GM21423 (cell line): ENCODE measurements at regions not wholly inside any gene's neighbourhood (a gene's known extent, or its start where the extent isn't known, plus 50 kb on each side); places are given as distances from the start of the nearest gene placed in this dataset.
"Not testable (repeated sequence)": the region's sequence is repeated elsewhere in the genome, so short reads cannot be mapped to it uniquely, and the experiment has no call there.

Experiments used
- ATAC-seq: cut with Tn5 transposase; IDR thresholded peaks from one replicate; pipeline ENCODE4 v1.9.1; 2021; ENCODE audit warnings: mild to moderate bottlenecking, moderate library complexity; ENCODE audit not compliant: unreplicated experiment

- ATAC-seq: no peak
These were observed 243.7 kb downstream of the UTRN start for GRCh38 chr6:144528743-144529425.

GRCh38 chr6:144530118-144530517 lies 245.0 kb downstream of the UTRN start:
- ATAC-seq: no peak

- ATAC-seq: not testable (repeated sequence)
These were observed 247.1 kb downstream of the UTRN start for GRCh38 chr6:144532238-144532637.

- no peak for ATAC-seq
These were observed 249.0 kb downstream of the UTRN start for GRCh38 chr6:144534180-144534579.

GRCh38 chr6:144535630-144536029 lies 250.5 kb downstream of the UTRN start:
- no peak for ATAC-seq

GRCh38 chr6:144536079-144536478 lies 250.9 kb downstream of the UTRN start:
- no peak for ATAC-seq

- ATAC-seq: no peak
These were observed 258.1 kb downstream of the UTRN start for GRCh38 chr6:144543006-144543871.

- ATAC-seq: no peak
These were observed 259.2 kb downstream of the UTRN start for GRCh38 chr6:144544266-144544830.

GRCh38 chr6:144546807-144547206 lies 261.7 kb downstream of the UTRN start:
- no peak for ATAC-seq

GRCh38 chr6:144547409-144547808 lies 262.3 kb downstream of the UTRN start:
- no peak for ATAC-seq

GRCh38 chr6:144548536-144548935 lies 263.4 kb downstream of the UTRN start:
- ATAC-seq: no peak

- ATAC-seq: no peak
These were observed 265.0 kb downstream of the UTRN start for GRCh38 chr6:144549837-144550747.

GRCh38 chr6:144551339-144551738 lies 266.2 kb downstream of the UTRN start:
- no peak for ATAC-seq

- no peak for ATAC-seq
These were observed 269.9 kb downstream of the UTRN start for GRCh38 chr6:144555066-144555465.

GRCh38 chr6:144559865-144560593 lies 274.9 kb downstream of the UTRN start:
- ATAC-seq: no peak

- ATAC-seq: no peak
These were observed 276.4 kb downstream of the UTRN start for GRCh38 chr6:144561455-144562043.

GRCh38 chr6:144564202-144564601 lies 279.1 kb downstream of the UTRN start:
- no peak for ATAC-seq

- ATAC-seq: no peak
These were observed 281.9 kb downstream of the UTRN start for GRCh38 chr6:144566868-144567615.

- no peak for ATAC-seq
These were observed 283.1 kb downstream of the UTRN start for GRCh38 chr6:144568241-144568640.
